ENCODE measurements at regions not wholly inside any gene's neighbourhood (a gene's known extent, or its start where the extent isn't known, plus 50 kb on each side); places are given as distances from the start of the nearest gene placed in this dataset.

DNA sequence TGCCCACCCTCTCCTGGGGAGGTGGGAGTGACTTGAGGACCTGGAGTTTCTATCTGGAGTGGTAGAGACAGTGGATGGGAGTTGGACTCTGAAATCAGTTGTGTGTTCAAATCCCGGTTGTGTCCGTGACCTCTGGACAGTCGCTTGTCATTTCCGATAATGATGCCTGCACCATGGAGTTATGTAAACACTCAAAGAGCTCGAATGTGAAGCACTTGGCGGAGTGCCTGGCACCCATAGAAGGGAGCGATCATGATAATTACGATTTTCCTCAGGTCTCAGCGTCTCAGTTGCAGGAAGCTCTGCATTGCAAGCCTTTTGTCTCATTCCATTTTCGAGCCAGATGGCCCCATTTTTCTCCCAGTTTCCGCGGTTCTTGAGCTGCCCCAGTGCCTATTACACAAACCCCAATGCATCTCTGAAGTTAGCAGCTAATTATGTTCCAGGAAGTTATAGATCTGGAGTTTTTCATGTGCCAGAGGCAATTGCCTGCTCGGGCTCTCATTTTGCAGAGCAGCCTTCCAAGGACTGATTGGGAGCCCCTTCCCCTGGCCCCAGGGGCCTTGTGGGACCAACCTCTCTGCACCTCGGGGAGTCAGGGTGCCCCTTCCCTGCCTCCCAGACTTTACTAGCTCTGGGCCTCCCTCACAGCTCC lies 175.5 kb upstream of the MVB12B start:
- DNase-seq (ENCODE audit: low spot score), result peak; percentile 74
- ATAC-seq, result peak; percentile 70

DNA sequence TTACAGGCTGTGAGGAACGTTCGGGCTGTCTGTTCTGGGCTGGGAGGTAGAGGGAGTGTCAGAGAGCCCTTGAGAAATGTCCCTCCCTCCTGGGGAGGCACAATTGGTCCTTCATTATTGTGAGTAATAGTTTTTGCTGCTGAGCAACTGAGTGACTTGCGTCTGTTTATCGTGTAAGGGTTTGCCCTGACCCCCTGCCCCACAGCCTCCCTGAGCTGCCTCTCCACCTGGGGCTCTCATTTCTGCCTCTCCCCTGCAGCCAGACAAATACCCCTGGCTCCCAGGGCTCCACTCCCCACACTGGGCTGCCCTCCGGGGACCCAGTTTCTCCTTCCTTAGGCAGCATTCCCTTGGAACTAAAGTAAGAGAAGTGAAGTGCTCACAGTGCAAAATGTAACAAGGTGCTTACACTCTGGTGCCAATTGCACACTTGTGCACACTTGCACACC lies 174.9 kb upstream of the MVB12B start:
- ATAC-seq (peak; percentile 40), DNase-seq (ENCODE audit: low spot score) (peak; percentile 36)

DNA sequence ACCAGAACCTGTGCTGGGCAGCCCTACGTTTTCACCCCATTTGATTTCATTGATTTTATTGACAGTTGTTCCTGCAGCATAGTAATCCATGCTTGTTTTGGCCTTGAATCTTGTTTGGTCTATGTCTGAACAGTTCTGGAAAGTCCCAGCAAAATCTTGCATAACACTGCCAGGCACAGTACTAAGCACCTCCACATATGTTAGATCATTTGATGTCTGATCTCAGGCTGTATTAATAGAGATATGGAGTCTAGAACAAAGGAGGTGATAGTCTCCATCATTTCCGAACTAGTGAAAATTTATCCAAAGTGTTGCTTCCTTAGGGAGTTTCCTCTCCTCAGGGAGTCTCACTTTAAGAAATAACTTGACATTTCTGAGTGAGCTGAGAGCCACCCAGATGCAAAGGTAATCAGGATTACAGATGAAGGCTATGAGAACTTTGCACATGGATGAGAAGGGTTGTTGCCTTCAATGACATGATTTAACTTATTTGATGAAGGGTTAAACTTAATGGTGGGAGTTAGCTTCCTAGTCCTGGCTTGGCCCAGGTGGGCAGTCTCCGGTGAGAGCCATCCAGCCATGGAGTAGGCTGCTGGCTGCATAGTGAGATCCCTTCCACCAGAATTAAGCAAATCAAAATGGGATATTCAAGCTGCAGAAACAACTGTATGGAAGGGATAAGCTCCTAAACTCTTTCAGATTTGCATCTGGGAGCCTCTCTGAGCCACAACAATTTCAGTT lies 173.8 kb upstream of the MVB12B start:
- ATAC-seq (no peak), DNase-seq (ENCODE audit: low spot score) (peak; percentile 21)

- ATAC-seq (no peak), DNase-seq (ENCODE audit: low spot score) (peak; percentile 31)
Measured at GRCh38 chr9:126153382-126153781, 173.2 kb upstream of the MVB12B start.

GRCh38 chr9:126154182-126154827 lies 172.3 kb upstream of the MVB12B start:
- ATAC-seq (no peak), DNase-seq (ENCODE audit: low spot score) (peak; percentile 30)

- ATAC-seq (no peak), DNase-seq (ENCODE audit: low spot score) (peak; percentile 27)
Measured at GRCh38 chr9:126154869-126155268, 171.8 kb upstream of the MVB12B start.

GRCh38 chr9:126155756-126156664 lies 170.6 kb upstream of the MVB12B start:
- DNase-seq (ENCODE audit: low spot score), result peak; percentile 27

GRCh38 chr9:126156898-126157297 lies 169.7 kb upstream of the MVB12B start:
- no peak for DNase-seq (ENCODE audit: low spot score)
- no peak for ATAC-seq

More at GRCh38 chr9:126155756-126156664, 170.6 kb upstream of the MVB12B start:
- no peak for ATAC-seq

GRCh38 chr9:126157423-126157822 lies 169.2 kb upstream of the MVB12B start:
- DNase-seq (ENCODE audit: low spot score) (no peak), ATAC-seq (no peak)

DNA sequence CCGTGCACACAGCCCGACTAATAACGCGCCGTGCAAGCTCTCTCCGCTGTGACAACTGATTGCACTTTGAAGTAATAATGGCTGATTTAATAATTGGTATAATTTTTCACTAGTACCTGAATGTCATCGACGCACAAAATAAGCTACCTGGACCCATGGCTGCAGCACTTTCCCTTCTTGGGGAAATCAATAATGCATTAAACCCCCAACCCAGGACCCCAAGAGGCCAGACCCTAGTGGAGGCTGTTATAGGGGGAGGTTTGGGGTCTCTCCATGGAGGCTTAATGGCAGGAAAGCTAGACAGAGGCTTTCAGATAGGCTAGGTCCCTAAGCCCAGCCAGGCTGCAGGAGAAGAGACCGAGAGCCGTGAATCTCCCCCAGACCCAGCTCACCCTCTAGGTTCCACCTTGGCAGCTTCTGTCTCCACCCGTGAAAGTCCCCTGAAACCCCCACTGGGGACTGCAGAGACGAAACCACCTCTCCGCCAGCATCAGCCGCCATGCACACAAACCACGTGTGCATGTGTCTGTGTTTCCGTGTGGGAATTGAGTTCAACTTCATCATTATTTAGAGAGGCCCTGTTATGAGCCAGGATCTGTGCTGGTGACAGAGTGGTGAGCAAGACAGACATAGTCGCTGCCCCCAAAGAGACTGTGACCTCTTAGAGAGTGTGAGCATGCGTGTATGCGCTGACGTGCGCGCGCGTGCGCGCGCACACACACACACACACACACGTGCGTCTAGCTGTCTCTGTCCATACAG lies 168.6 kb upstream of the MVB12B start:
- no peak for DNase-seq (ENCODE audit: low spot score)
- ATAC-seq, result no peak

- DNase-seq (ENCODE audit: low spot score), result no peak
- ATAC-seq, result no peak
Measured at GRCh38 chr9:126158588-126159429, 167.8 kb upstream of the MVB12B start.

DNA sequence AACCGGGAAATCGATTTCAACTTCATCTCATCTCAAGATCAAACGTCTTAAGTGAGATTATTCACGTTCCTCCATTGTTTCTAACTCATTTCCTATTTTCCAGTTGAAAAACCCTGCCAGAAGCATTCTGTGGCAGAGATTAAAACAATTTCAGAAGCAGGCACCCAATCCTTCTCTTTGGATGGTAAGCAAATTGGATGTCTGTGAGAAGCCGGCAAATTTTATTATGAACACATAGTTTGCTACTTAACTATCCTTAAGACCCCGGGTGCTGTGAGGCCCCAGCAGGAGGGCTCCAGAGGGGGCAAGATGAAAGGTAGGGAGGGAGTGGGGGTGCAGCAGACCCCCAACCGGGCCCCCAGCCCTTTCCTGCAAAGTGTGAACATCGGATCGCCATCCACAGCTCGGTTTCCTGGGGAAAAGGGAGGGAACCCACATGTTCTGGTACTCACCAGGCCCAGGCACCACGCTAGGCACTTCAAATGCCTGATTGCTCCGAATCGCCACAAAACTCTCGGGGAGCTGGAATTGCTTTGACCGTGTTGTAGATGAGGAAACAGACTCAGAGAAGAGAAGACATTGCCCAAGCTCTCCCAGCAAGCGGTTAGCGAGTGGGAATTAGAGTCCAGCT lies 167.1 kb upstream of the MVB12B start:
- DNase-seq (ENCODE audit: low spot score) (peak; percentile 23), ATAC-seq (no peak)

- DNase-seq (ENCODE audit: low spot score), result no peak
- no peak for ATAC-seq
Measured at GRCh38 chr9:126160067-126160853, 166.4 kb upstream of the MVB12B start.

- no peak for DNase-seq (ENCODE audit: low spot score)
- no peak for ATAC-seq
Measured at GRCh38 chr9:126160854-126161329, 165.7 kb upstream of the MVB12B start.

- ATAC-seq, result no peak
Measured at GRCh38 chr9:126162611-126163381, 163.8 kb upstream of the MVB12B start.

GRCh38 chr9:126164796-126165525 lies 161.7 kb upstream of the MVB12B start:
- DNase-seq (ENCODE audit: low spot score) (peak; percentile 26), ATAC-seq (no peak)

More at GRCh38 chr9:126162611-126163381, 163.8 kb upstream of the MVB12B start:
- peak; percentile 32 for DNase-seq (ENCODE audit: low spot score)
